ENCODE measurements at regions not wholly inside any gene's neighbourhood (a gene's known extent, or its start where the extent isn't known, plus 50 kb on each side); places are given as distances from the start of the nearest gene placed in this dataset.

- WGBS (ENCODE audit: insufficient coverage) = 70% methylated on average over 7 of the region's 8 CpGs
- Mint-ChIP-seq H3K27me3 (ENCODE audit: low read depth in 2 of 2) (no peaks in the 10 kb centered on the region), H3K27ac (peak overlapping the region; percentile 65 to 72), H3K36me3 (no peaks in the 10 kb centered on the region), H3K4me3 (peak overlapping the region; percentile 4), H3K4me1 (peaks cover 12 to 27% of the 10 kb centered on the region in 2 donors), H3K9me3 (no peaks in the 10 kb centered on the region)
- Histone ChIP-seq H3K27ac (ENCODE audit: low read length) (no peak overlapping the region), H3K9me3 (ENCODE audit: control insufficient read depth, insufficient read depth, low read length) (no peaks in the 10 kb centered on the region), H3K27me3 (ENCODE audit: control insufficient read depth, insufficient read depth, low read length) (no peaks in the 10 kb centered on the region), H3K36me3 (ENCODE audit: control insufficient read depth, insufficient read depth, low read length) (no peaks in the 10 kb centered on the region), H3K4me3 (ENCODE audit: low read length) (no peak overlapping the region), H3K4me1 (ENCODE audit: control insufficient read depth, insufficient read depth, low read length) (peaks cover 13% of the 10 kb centered on the region)
- TF ChIP-seq CTCF (IDR thresholded peaks at IDR 0.05) = no peak
- DNase-seq = peak in 1 of 2 donors; percentile 80
- ATAC-seq = peak; percentile 84 to 98 (median 91)
- intact Hi-C loops (cut with micrococcal nuclease) = no loop called here
Measured at GRCh38 chr15:31241888-31242522, 84.6 kb upstream of the KLF13 start.

GRCh38 chr15:31243895-31244294 is 82.7 kb upstream of the KLF13 start:
- no peak for ATAC-seq
- Mint-ChIP-seq H3K4me1 (peaks cover 12 to 26% of the 10 kb centered on the region in 2 donors), H3K36me3 (no peaks in the 10 kb centered on the region), H3K27ac (no peak overlapping the region), H3K4me3 (no peak overlapping the region), H3K9me3 (no peaks in the 10 kb centered on the region), H3K27me3 (ENCODE audit: low read depth in 2 of 2) (peaks cover 0 to 2% of the 10 kb centered on the region in 2 donors)
- no peaks in the 10 kb centered on the region for H3K9me3 ChIP-seq (ENCODE audit: control insufficient read depth, insufficient read depth, low read length)
- WGBS (ENCODE audit: insufficient coverage) = 66% methylated on average over 3 of the region's 3 CpGs
- H3K27ac ChIP-seq (ENCODE audit: low read length) = no peak overlapping the region
- TF ChIP-seq CTCF (IDR thresholded peaks at IDR 0.05) = no peak
- intact Hi-C loops (cut with micrococcal nuclease) = no loop called here
- no peaks in the 10 kb centered on the region for H3K36me3 ChIP-seq (ENCODE audit: control insufficient read depth, insufficient read depth, low read length)
- no peak for DNase-seq
- H3K27me3 ChIP-seq (ENCODE audit: control insufficient read depth, insufficient read depth, low read length) = no peaks in the 10 kb centered on the region
- H3K4me3 ChIP-seq (ENCODE audit: low read length) = no peak overlapping the region
- H3K4me1 ChIP-seq (ENCODE audit: control insufficient read depth, insufficient read depth, low read length) = peaks cover 13% of the 10 kb centered on the region

GRCh38 chr15:31245135-31245689 is 81.4 kb upstream of the KLF13 start:
- no peaks in the 10 kb centered on the region for H3K36me3 Mint-ChIP-seq
- Histone ChIP-seq H3K27me3 (ENCODE audit: control insufficient read depth, insufficient read depth, low read length) (no peaks in the 10 kb centered on the region), H3K4me3 (ENCODE audit: low read length) (no peak overlapping the region), H3K4me1 (ENCODE audit: control insufficient read depth, insufficient read depth, low read length) (peaks cover 13% of the 10 kb centered on the region), H3K27ac (ENCODE audit: low read length) (no peak overlapping the region), H3K9me3 (ENCODE audit: control insufficient read depth, insufficient read depth, low read length) (no peaks in the 10 kb centered on the region), H3K36me3 (ENCODE audit: control insufficient read depth, insufficient read depth, low read length) (no peaks in the 10 kb centered on the region)
- H3K27me3 Mint-ChIP-seq (ENCODE audit: low read depth in 2 of 2) = peaks cover 0 to 2% of the 10 kb centered on the region in 2 donors
- no peaks in the 10 kb centered on the region for H3K9me3 Mint-ChIP-seq
- 88% methylated on average over 2 of the region's 4 CpGs for WGBS (ENCODE audit: insufficient coverage)
- peaks cover 12 to 22% of the 10 kb centered on the region in 2 donors for H3K4me1 Mint-ChIP-seq
- H3K27ac Mint-ChIP-seq = no peak overlapping the region
- intact Hi-C loops (cut with micrococcal nuclease) = no loop called here
- TF ChIP-seq CTCF (IDR thresholded peaks at IDR 0.05) = no peak
- no peak for ATAC-seq
- DNase-seq = no peak
- H3K4me3 Mint-ChIP-seq = no peak overlapping the region

GRCh38 chr15:31245756-31246155 is 80.9 kb upstream of the KLF13 start:
- no peak overlapping the region for H3K4me3 Mint-ChIP-seq
- Histone ChIP-seq H3K9me3 (ENCODE audit: control insufficient read depth, insufficient read depth, low read length) (no peaks in the 10 kb centered on the region), H3K4me3 (ENCODE audit: low read length) (no peak overlapping the region), H3K36me3 (ENCODE audit: control insufficient read depth, insufficient read depth, low read length) (no peaks in the 10 kb centered on the region), H3K27me3 (ENCODE audit: control insufficient read depth, insufficient read depth, low read length) (no peaks in the 10 kb centered on the region), H3K4me1 (ENCODE audit: control insufficient read depth, insufficient read depth, low read length) (peaks cover 13% of the 10 kb centered on the region), H3K27ac (ENCODE audit: low read length) (no peak overlapping the region)
- TF ChIP-seq CTCF (IDR thresholded peaks at IDR 0.05) = no peak
- 91% methylated on average over 3 of the region's 3 CpGs for WGBS (ENCODE audit: insufficient coverage)
- H3K27me3 Mint-ChIP-seq (ENCODE audit: low read depth in 2 of 2) = peaks cover 0 to 4% of the 10 kb centered on the region in 2 donors
- H3K27ac Mint-ChIP-seq = no peak overlapping the region
- no peaks in the 10 kb centered on the region for H3K9me3 Mint-ChIP-seq
- intact Hi-C loops (cut with micrococcal nuclease) = no loop called here
- ATAC-seq (no peak), DNase-seq (no peak)
- H3K36me3 Mint-ChIP-seq = no peaks in the 10 kb centered on the region
- H3K4me1 Mint-ChIP-seq = peaks cover 12 to 22% of the 10 kb centered on the region in 2 donors

All from natural killer cell (primary cell).